ENCODE measurements at regions not wholly inside any gene's neighbourhood (a gene's known extent, or its start where the extent isn't known, plus 50 kb on each side); places are given as distances from the start of the nearest gene placed in this dataset.

- no peaks in the 10 kb centered on the region for H3K27me3 ChIP-seq
- H3K4me3 ChIP-seq, result no peak overlapping the region
- DNase-seq (ENCODE audit: extremely low spot score in 2 of 2), result no peak
- H3K4me1 ChIP-seq, result no peaks in the 10 kb centered on the region
- no peaks in the 10 kb centered on the region for H3K36me3 ChIP-seq
- H3K9me3 ChIP-seq, result no peaks in the 10 kb centered on the region
- intact Hi-C loops (cut with DNase I), result no loop called here
- TF ChIP-seq CTCF (IDR thresholded peaks at IDR 0.05), result no peak
- no peak overlapping the region for H3K27ac ChIP-seq
Observed at GRCh38 chr3:107877936-107878335, 212.9 kb downstream of the CD47 start.

DNA sequence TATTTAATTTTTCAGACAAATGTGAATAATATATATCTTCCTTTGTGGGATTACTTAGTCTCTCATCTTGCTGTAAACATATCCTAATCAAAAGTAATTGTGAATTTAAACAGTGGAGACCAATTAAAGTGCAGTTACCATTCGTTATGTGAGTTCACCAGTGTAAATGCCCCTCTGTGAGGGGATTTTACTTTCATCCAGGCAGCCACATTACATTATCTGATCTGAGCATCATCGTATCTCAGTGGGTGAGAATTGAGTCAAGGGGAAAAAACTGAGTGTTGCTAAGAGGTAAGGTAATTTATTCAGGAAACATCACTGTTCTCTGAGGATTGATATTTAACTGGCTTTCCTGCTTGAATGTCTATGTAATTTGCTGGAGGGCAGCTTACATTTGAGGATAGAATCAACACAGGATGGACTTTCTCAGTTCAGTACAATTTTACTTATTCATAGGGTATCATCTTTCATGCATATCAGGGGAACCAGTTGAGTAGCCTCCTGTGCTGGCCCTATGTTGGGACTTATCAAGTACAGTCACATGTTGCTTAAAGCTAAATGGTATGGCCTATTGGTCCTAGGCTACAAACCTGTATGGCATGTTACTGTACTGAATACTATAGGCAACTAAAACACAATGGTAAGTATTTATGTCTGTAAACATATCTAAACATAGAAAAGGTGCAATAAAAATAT, 219.7 kb downstream of the CD47 start:
- no peak overlapping the region for H3K27ac ChIP-seq
- no peak overlapping the region for H3K4me3 ChIP-seq
- intact Hi-C loops (cut with DNase I), result no loop called here
- DNase-seq (ENCODE audit: extremely low spot score in 2 of 2), result no peak
- TF ChIP-seq POLR2AphosphoS5 (IDR thresholded peaks at IDR 0.05; ENCODE audit: insufficient read depth in 1 of 2, low read depth in 1 of 2), result no peak
- TF ChIP-seq POLR2A (IDR thresholded peaks at IDR 0.05), result no peak
- TF ChIP-seq CTCF (IDR thresholded peaks at IDR 0.05), result no peak
- H3K4me1 ChIP-seq, result no peaks in the 10 kb centered on the region
- no peaks in the 10 kb centered on the region for H3K9me3 ChIP-seq
- H3K27me3 ChIP-seq, result no peaks in the 10 kb centered on the region
- H3K36me3 ChIP-seq, result no peaks in the 10 kb centered on the region

GRCh38 chr3:107870096-107870495, 220.7 kb downstream of the CD47 start:
- Histone ChIP-seq H3K4me3 (no peak overlapping the region), H3K4me1 (no peaks in the 10 kb centered on the region), H3K27me3 (no peaks in the 10 kb centered on the region), H3K9me3 (no peaks in the 10 kb centered on the region), H3K36me3 (no peaks in the 10 kb centered on the region), H3K27ac (no peak overlapping the region)
- intact Hi-C loops (cut with DNase I), result no loop called here
- TF ChIP-seq POLR2AphosphoS5 (IDR thresholded peaks at IDR 0.05; ENCODE audit: insufficient read depth in 1 of 2, low read depth in 1 of 2), result no peak
- TF ChIP-seq CTCF (IDR thresholded peaks at IDR 0.05), result no peak
- TF ChIP-seq POLR2A (IDR thresholded peaks at IDR 0.05), result no peak
- no peak for DNase-seq (ENCODE audit: extremely low spot score in 2 of 2)

DNA sequence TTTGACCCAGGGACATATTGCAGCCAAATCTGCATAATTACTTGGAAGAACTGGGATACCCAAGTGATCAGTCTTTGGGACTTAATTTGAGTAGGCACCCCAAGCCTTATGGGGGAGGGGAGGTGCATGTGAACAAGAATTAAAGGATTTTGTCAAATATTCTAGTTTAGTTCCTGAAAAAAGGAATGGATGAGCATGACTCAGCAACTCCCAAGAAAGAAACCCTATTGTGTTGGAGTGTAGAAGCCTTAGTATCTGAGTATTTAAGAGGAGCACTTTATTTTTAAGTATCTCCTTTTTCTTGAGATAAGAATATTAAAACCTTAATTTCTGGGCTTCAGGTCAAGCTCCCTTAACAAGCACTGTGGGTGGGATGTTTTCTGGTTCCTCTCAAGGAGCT, 222.4 kb downstream of the CD47 start:
- H3K4me1 ChIP-seq, result no peaks in the 10 kb centered on the region
- no peaks in the 10 kb centered on the region for H3K27me3 ChIP-seq

More for the DNA sequence above, 222.4 kb downstream of the CD47 start:
- intact Hi-C loops (cut with DNase I), result no loop called here
- Histone ChIP-seq H3K4me3 (no peak overlapping the region), H3K36me3 (no peaks in the 10 kb centered on the region), H3K27ac (no peak overlapping the region), H3K9me3 (no peaks in the 10 kb centered on the region)
- no peak for TF ChIP-seq POLR2AphosphoS5 (IDR thresholded peaks at IDR 0.05; ENCODE audit: insufficient read depth in 1 of 2, low read depth in 1 of 2)
- no peak for TF ChIP-seq CTCF (IDR thresholded peaks at IDR 0.05)
- TF ChIP-seq POLR2A (IDR thresholded peaks at IDR 0.05), result no peak
- no peak for DNase-seq (ENCODE audit: extremely low spot score in 2 of 2)
